OCI-LY1 (cell line): ENCODE measurements at regions not wholly inside any gene's neighbourhood (a gene's known extent, or its start where the extent isn't known, plus 50 kb on each side); places are given as distances from the start of the nearest gene placed in this dataset.

Experiments used
- H2AFZ ChIP-seq: fragments of 200-600 bp; sonication (generic), shearing (Covaris generic); 2 replicates; pipeline ENCODE4 v1.6.0; 2014; ENCODE audit warnings: antibody characterized with exemption, mild to moderate bottlenecking, low read length
- H3F3A ChIP-seq: fragments of 200-600 bp; sonication (generic), shearing (Covaris generic); 2 replicates; pipeline ENCODE4 v1.6.0; 2014; ENCODE audit warnings: mild to moderate bottlenecking, antibody characterized with exemption, low read length, moderate library complexity; ENCODE audit not compliant: insufficient read depth
- H3K27ac ChIP-seq: fragments of 200-600 bp; sonication (generic); 2 replicates; pipeline ENCODE4 v1.5.1; 2014; ENCODE audit warnings: low read length, mixed run types, mild to moderate bottlenecking, low read depth; ENCODE audit not compliant: poor library complexity, severe bottlenecking
- H3K27me3 ChIP-seq: fragments of 200-600 bp; sonication (generic); 2 replicates; pipeline ENCODE4 v1.6.0; 2014; ENCODE audit warnings: antibody characterized with exemption, mild to moderate bottlenecking, low read length, moderate library complexity; ENCODE audit not compliant: insufficient read depth
- H3K36me3 ChIP-seq: fragments of 200-600 bp; sonication (generic); 2 replicates; pipeline ENCODE4 v1.6.1; 2014; ENCODE audit warnings: mild to moderate bottlenecking, antibody characterized with exemption, low read length, moderate library complexity, mixed read lengths; ENCODE audit not compliant: insufficient read depth
- H3K4me1 ChIP-seq: fragments of 200-600 bp; sonication (generic); 2 replicates; pipeline ENCODE4 v1.5.1; 2014; ENCODE audit warnings: mild to moderate bottlenecking, low read length, moderate library complexity; ENCODE audit not compliant: insufficient read depth, severe bottlenecking
- H3K4me2 ChIP-seq: fragments of 200-600 bp; sonication (generic), shearing (Covaris generic); 2 replicates; pipeline ENCODE4 v1.6.1; 2014; ENCODE audit warnings: low read length
- H3K4me3 ChIP-seq: fragments of 200-600 bp; sonication (generic); 2 replicates; pipeline ENCODE4 v1.5.1; 2014; ENCODE audit warnings: low read length, low read depth, mild to moderate bottlenecking, mixed read lengths; ENCODE audit not compliant: poor library complexity, severe bottlenecking
- H3K79me2 ChIP-seq: fragments of 200-600 bp; shearing (Covaris generic); 2 replicates; pipeline ENCODE4 v1.6.1; 2016; ENCODE audit warnings: mixed run types, low read length, mixed read lengths; ENCODE audit not compliant: insufficient read depth
- H3K9ac ChIP-seq: fragments of 200-600 bp; sonication (generic), shearing (Covaris generic); 2 replicates; pipeline ENCODE4 v1.6.1; 2014; ENCODE audit warnings: mild to moderate bottlenecking, low read length, mixed read lengths
- H3K9me2 ChIP-seq: fragments of 200-600 bp; sonication (generic), shearing (Covaris generic); 2 replicates; pipeline ENCODE4 v1.6.1; 2014; ENCODE audit warnings: low read depth, mild to moderate bottlenecking, low read length, mixed read lengths
- H3K9me3 ChIP-seq: fragments of 200-600 bp; shearing (Covaris generic); 2 replicates; pipeline ENCODE4 v1.6.1; 2014; ENCODE audit warnings: low read length, mixed read lengths
- H4K20me1 ChIP-seq: fragments of 200-600 bp; sonication (generic), shearing (Covaris generic); 2 replicates; pipeline ENCODE4 v1.6.0; 2016; ENCODE audit warnings: mild to moderate bottlenecking, low read length; ENCODE audit not compliant: insufficient read depth
- CTCF ChIP-seq: fragments of 200-600 bp; sonication (generic), shearing (Covaris generic); IDR thresholded peaks from 2 replicates; pipeline ENCODE4 v1.5.1; 2017; ENCODE audit warnings: mild to moderate bottlenecking, antibody characterized with exemption, low read length, moderate library complexity, mixed read lengths
- EZH2 ChIP-seq: fragments of 200-600 bp; sonication (generic), shearing (Covaris generic); IDR thresholded peaks from 2 replicates; pipeline ENCODE4 v1.8.0; 2017; ENCODE audit warnings: borderline replicate concordance, mixed run types, mild to moderate bottlenecking, antibody characterized with exemption, low read length, moderate library complexity, mixed read lengths

- H2AFZ ChIP-seq, result no peak overlapping the region
- no peak overlapping the region for H3K9ac ChIP-seq
- no peak overlapping the region for H3K27ac ChIP-seq
- H3K9me2 ChIP-seq, result no peaks in the 10 kb centered on the region
- H3K4me3 ChIP-seq, result no peak overlapping the region
- H3K4me2 ChIP-seq, result no peak overlapping the region
- TF ChIP-seq CTCF, result no peak
- TF ChIP-seq EZH2, result no peak
- no peaks in the 10 kb centered on the region for H3K36me3 ChIP-seq
- no peaks in the 10 kb centered on the region for H4K20me1 ChIP-seq
- H3K9me3 ChIP-seq, result no peaks in the 10 kb centered on the region
- no peaks in the 10 kb centered on the region for H3F3A ChIP-seq
- no peaks in the 10 kb centered on the region for H3K27me3 ChIP-seq
- H3K4me1 ChIP-seq, result no peaks in the 10 kb centered on the region
- H3K79me2 ChIP-seq, result no peaks in the 10 kb centered on the region
Observed at GRCh38 chr11:15805726-15806125, 550.6 kb downstream of the SOX6 start.

GRCh38 chr11:15806217-15806616, 550.1 kb downstream of the SOX6 start:
- no peak overlapping the region for H3K4me3 ChIP-seq
- no peaks in the 10 kb centered on the region for H4K20me1 ChIP-seq
- no peaks in the 10 kb centered on the region for H3K27me3 ChIP-seq
- TF ChIP-seq CTCF (no peak), EZH2 (no peak)
- no peaks in the 10 kb centered on the region for H3K79me2 ChIP-seq
- no peaks in the 10 kb centered on the region for H3K4me1 ChIP-seq
- H3F3A ChIP-seq, result no peaks in the 10 kb centered on the region
- no peak overlapping the region for H3K9ac ChIP-seq
- no peak overlapping the region for H2AFZ ChIP-seq
- H3K27ac ChIP-seq, result no peak overlapping the region
- no peak overlapping the region for H3K4me2 ChIP-seq
- no peaks in the 10 kb centered on the region for H3K9me3 ChIP-seq
- H3K9me2 ChIP-seq, result no peaks in the 10 kb centered on the region
- H3K36me3 ChIP-seq, result no peaks in the 10 kb centered on the region

GRCh38 chr11:15807827-15808226, 548.5 kb downstream of the SOX6 start:
- no peak overlapping the region for H3K27ac ChIP-seq
- H3K9me2 ChIP-seq, result no peaks in the 10 kb centered on the region
- H3K4me1 ChIP-seq, result no peaks in the 10 kb centered on the region
- no peaks in the 10 kb centered on the region for H4K20me1 ChIP-seq
- H3K9ac ChIP-seq, result no peak overlapping the region
- H3K36me3 ChIP-seq, result no peaks in the 10 kb centered on the region
- H3F3A ChIP-seq, result no peaks in the 10 kb centered on the region
- no peak overlapping the region for H3K4me2 ChIP-seq
- no peaks in the 10 kb centered on the region for H3K79me2 ChIP-seq
- no peaks in the 10 kb centered on the region for H3K9me3 ChIP-seq
- H2AFZ ChIP-seq, result no peak overlapping the region
- H3K27me3 ChIP-seq, result no peaks in the 10 kb centered on the region
- no peak overlapping the region for H3K4me3 ChIP-seq
- TF ChIP-seq CTCF (no peak), EZH2 (no peak)
